SIG-M5 treated with dmso at 0.1 percent for 504 hours (cell line): ENCODE measurements at regions not wholly inside any gene's neighbourhood (a gene's known extent, or its start where the extent isn't known, plus 50 kb on each side); places are given as distances from the start of the nearest gene placed in this dataset.

Experiments used
- DNase-seq: peaks from one replicate; lab custom pipeline; 2025; ENCODE audit not compliant: unreplicated experiment; lab: John Stamatoyannopoulos, UW

DNA sequence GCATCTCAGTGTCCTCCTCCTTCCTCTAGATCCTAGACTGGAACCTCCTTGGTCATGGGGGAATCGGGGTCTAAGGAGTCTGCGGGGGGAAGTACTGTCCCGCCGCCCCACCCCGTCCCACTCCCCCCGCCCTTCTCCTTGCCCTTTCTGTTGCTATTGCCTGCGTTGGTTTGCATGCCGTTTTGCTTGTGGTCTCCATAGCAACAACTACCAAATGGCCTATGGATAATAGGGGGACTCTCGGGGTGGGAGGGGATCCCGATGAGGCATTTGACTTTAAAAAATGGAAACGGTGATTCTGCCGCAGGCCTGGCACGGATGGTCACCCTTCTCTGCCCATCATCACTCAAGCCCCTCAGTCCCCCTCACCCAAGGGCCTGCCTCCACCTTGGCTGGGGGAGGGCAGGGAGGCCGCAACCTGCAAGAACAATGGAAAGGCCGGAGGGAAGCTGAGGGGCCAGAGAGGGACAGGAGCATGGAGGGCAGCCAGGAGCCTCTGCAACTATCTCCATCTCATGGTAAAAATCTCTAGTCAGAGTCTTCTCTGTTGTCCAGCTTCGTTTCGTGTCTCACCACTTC is 231.4 kb upstream of the TNRC6C start:
- DNase-seq: no peak

DNA sequence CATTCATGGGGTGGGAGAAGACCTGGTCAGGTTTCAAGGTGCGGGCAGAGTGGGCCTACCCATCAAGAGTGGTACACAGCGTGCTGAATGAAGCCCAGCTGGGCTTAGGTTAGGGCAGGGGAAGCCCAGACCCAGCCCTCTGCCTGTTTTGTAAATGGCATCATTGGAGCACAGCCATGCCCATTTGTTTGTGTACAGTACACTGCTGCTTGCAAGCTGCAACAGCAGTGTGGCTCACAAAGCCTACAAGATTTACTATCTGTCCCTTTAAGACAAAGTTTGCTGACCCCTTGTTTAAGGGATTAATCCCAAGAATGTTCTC is 230.1 kb upstream of the TNRC6C start:
- no peak for DNase-seq

GRCh38 chr17:77728871-77729270 is 229.6 kb upstream of the TNRC6C start:
- DNase-seq: no peak

DNA sequence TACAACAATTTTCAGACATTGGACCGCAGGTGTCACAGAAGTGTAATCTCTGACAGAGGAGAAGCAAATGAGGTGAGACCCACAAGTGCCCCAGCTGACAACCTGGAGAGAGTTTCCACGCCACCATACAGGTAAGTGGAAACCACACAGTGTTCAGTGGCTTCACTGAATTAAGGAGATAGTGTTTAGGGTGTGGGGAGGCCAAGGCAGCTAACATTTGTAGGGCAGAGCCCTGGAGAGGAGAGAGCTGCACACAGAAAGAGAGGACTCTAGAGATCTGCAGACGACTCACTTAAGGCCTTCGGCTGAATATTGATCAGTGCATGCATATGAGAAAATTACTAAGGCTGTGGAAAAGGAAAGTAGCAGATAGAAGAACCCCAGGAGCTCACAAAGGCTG is 228.9 kb upstream of the TNRC6C start:
- DNase-seq: no peak

GRCh38 chr17:77730376-77730775 is 228.1 kb upstream of the TNRC6C start:
- no peak for DNase-seq

GRCh38 chr17:77733576-77734296 is 224.8 kb upstream of the TNRC6C start:
- DNase-seq: no peak

- DNase-seq: peak; percentile 48
These were observed 224.0 kb upstream of the TNRC6C start for GRCh38 chr17:77734371-77735080.

DNA sequence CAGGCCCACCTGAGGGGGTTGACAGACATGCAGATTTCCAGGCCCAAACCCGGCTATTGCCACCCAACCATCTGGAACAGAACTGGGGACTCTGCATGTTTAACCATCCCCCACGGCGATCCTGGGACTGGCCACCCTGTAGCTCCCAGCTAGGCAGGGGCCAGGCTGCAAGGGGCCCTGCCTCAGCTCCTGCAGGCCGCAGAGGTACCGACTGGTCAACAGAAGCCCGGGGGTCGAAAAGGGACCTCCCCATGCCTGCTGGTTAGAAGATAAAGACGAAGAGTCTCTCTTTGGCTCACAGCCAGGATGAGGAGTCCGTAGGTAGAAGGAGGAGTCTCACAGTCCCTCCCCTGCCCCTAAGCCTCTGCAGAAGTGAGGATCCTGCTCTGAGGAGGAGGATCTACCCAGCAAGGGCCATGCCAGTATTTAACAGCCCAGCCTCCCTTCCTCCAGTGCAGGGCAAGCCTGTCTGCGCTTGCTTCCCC is 223.4 kb upstream of the TNRC6C start:
- DNase-seq: no peak

- no peak for DNase-seq
These were observed 222.8 kb upstream of the TNRC6C start for GRCh38 chr17:77735566-77736198.

GRCh38 chr17:77736199-77736585 is 222.3 kb upstream of the TNRC6C start:
- no peak for DNase-seq

DNA sequence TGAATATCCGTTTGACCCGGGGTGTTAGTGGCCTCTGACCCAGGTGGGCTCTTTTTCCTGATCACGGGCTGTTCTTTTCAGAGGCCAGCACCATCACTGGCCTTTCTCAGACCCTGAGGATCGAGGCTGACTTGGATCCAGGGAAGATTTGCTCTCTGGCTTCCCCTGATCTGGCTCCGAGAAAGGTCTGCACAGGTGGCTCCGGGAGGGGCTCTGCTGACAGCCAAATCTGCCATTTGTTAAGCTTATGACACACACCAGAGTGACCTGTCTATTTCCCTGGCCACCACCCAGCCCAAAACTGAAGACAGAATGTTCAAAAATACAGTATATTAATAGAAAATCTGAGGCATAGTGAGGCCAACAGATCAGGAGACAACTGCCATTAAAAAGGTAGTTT is 221.8 kb upstream of the TNRC6C start:
- no peak for DNase-seq

- DNase-seq: no peak
These were observed 220.8 kb upstream of the TNRC6C start for GRCh38 chr17:77737442-77738265.

DNA sequence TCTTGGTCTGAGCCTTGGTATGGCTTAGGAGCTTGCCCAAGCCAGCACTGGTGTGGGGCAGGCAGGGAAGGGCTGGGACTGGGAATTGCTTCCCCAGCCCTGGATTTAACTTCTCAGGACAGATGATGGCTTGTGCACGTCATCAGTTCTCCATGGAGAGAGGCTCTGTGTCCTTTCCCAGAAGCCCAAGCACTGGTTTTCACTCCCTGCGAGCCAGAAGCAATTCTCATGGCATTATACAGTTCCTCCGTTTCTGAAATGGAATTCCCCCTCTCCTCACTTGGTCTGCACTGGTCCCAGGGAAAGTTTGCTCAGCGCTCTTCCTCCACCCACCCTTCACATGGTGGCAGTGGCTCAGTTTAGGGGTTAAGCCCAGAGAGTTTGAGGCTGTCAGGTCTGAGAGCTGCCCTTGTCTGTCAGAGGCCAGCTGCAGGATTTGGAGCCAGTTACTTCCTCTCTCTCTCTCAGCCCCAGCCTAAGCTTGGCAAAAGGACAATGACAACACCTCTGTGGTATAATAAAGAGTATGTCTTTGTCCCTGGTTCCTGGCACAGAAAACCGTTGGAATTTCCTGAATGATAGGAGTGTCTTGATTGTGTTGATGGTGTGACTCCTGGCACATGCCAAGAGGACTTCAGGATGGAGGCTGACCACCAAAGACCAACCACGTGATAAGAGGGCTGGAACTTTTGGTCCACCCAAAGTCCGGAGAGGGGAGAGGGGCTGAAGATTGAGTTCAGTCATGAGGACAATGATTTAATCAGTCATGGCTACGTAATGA is 219.6 kb upstream of the TNRC6C start:
- DNase-seq: no peak

DNA sequence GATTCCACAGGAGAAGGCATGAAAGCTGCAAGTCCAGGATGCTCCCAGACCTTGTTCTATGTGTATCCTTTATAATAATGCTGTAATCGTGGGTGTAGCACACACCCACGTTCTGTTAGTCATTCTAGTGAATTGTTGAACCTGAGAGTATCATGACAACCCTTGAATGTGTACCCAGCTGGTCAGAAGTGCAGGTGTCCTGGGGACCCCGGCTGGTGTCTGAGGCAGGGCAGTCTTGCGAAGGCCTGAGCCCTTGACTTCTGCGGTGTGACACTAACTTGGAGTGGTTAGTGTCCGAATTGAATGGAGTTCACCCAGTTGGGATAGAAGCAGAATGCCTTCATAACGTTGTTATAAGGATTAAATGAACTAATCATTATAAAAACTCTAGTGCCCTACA is 218.0 kb upstream of the TNRC6C start:
- DNase-seq: no peak

GRCh38 chr17:77741109-77741508 is 217.4 kb upstream of the TNRC6C start:
- DNase-seq: no peak

- DNase-seq: no peak
These were observed 215.9 kb upstream of the TNRC6C start for GRCh38 chr17:77742579-77742978.

GRCh38 chr17:77744066-77744988 is 214.2 kb upstream of the TNRC6C start:
- no peak for DNase-seq

GRCh38 chr17:77745702-77746101 is 212.8 kb upstream of the TNRC6C start:
- no peak for DNase-seq

DNA sequence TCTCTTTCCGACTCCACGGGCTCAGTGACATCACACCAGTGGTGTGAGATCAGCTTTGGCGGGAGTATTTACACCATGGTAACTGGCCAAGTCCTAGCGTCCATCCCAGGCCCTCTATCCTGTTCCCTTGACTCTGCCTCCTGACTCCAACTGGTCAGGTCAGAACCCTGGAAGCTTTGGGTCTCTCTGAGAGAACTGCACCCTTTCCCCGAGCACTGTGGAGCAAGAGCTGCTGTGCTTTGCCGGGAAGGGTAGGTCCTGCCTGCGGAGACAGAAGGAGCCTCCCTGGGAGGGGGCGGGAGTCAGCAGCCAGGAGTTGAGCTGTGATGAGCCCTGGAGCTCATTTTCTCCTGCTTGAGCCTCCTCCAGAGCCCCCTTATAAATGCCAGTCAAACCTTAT is 212.1 kb upstream of the TNRC6C start:
- no peak for DNase-seq
